GM21381 (cell line): ENCODE measurements at regions not wholly inside any gene's neighbourhood (a gene's known extent, or its start where the extent isn't known, plus 50 kb on each side); places are given as distances from the start of the nearest gene placed in this dataset.

ENCODE experiments used
- ATAC-seq: cut with Tn5 transposase; IDR thresholded peaks from one replicate; pipeline ENCODE4 v1.9.1; 2021; ENCODE audit warnings: mild to moderate bottlenecking, moderate library complexity; ENCODE audit not compliant: unreplicated experiment

- ATAC-seq: no peak
Measured at GRCh38 chr10:116792817-116793216, 50.5 kb upstream of the HSPA12A start.

GRCh38 chr10:116796469-116796868, 52.8 kb upstream of the ENO4 start:
- ATAC-seq: no peak

DNA sequence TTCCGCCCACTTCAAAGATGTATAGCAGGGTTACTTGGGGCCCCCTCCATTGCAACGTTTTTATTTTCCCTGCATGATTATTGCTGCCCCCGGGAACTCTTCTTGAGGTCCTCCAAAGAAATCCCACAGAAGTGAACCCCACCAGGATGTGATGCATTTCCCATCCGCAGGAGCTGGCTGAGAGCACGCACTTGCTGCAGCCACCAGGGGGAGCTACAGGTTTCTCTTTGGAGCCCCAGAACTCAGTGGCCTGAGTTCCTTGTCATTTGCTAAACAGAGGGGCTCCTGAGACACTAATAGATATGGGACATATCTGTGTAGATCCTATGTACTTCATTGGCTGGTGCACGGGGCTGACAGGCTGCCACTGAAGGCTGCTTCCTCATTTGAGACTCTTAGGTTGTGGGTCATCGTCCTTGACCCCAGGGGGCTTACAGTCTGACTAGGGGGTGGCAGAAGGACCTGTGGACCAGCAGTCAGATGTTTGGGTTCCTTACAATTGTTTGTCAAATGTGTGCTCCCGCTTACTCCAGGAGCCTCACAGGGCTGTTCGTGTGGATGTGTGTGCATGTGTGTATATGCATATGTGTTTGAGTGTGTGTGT, 52.3 kb upstream of the ENO4 start:
- peak; percentile 93 for ATAC-seq

DNA sequence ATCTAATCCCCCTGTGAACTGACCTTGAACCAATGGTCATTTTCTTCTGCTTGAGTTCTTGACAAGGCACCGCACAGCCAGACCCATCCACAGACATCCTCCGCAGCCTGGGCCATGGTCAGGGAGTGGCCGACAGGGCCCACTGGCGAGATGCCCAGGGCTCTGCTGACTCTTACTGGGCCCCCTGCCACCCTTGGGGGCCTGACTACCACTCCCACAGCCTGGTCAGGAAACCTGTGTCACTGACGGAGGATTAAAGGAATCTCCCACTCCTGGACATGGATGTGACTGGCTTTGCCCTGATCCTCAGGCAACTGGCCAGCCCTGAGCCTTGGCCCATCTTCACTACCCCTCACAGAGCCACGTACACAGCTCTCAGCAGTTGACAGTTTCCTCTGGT, 50.4 kb upstream of the ENO4 start:
- ATAC-seq: no peak
